Liver (tissue), 8 donors: ENCODE measurements at regions not wholly inside any gene's neighbourhood (a gene's known extent, or its start where the extent isn't known, plus 50 kb on each side); places are given as distances from the start of the nearest gene placed in this dataset.

Experiments
- DNase-seq: peaks from one replicate; pipeline ENCODE4 v3.0.0-alpha.2; 2017; ENCODE audit warnings: low spot score
- H3K27ac ChIP-seq, 2 donors: one replicate each; pipeline ENCODE4 v1.7.0; 2013; ENCODE audit warnings: inconsistent platforms in 2 of 2, low read length in 2 of 2, control low read depth in 1 of 2, low read depth in 1 of 2, mild to moderate bottlenecking in 1 of 2
- H3K27me3 ChIP-seq, 4 donors: one replicate each; pipeline versions ENCODE4 v1.6.1 to v1.7.0; 2013; ENCODE audit warnings: low read length in 3 of 4, inconsistent platforms in 1 of 4, mild to moderate bottlenecking in 1 of 4, moderate library complexity in 1 of 4; ENCODE audit not compliant: control insufficient read depth in 4 of 4, insufficient read depth in 4 of 4
- H3K36me3 ChIP-seq, 4 donors: one replicate each; pipeline versions ENCODE4 v1.6.1 to v1.7.0; 2013; ENCODE audit warnings: low read length in 3 of 4, mild to moderate bottlenecking in 3 of 4, low read depth in 1 of 4, moderate library complexity in 1 of 4; ENCODE audit not compliant: control insufficient read depth in 4 of 4, insufficient read depth in 3 of 4
- H3K4me1 ChIP-seq, 4 donors: one replicate each; pipeline versions ENCODE4 v1.6.1 to v1.7.0; 2013; ENCODE audit warnings: low read length in 3 of 4, mild to moderate bottlenecking in 3 of 4, moderate library complexity in 1 of 4; ENCODE audit not compliant: control insufficient read depth in 4 of 4, insufficient read depth in 4 of 4
- H3K4me3 ChIP-seq, 3 donors: one replicate each; pipeline versions ENCODE4 v1.6.1 to v1.7.0; 2013; ENCODE audit warnings: low read length in 3 of 3, control low read depth in 1 of 3, low read depth in 1 of 3, mild to moderate bottlenecking in 1 of 3
- H3K9ac ChIP-seq, 2 donors: one replicate each; pipeline ENCODE4 v1.7.0; 2013; ENCODE audit warnings: low read length in 2 of 2, mild to moderate bottlenecking in 2 of 2, moderate library complexity in 2 of 2, control low read depth in 1 of 2, low read depth in 1 of 2
- H3K9me3 ChIP-seq, 4 donors: one replicate each; pipeline versions ENCODE4 v1.6.1 to v1.7.0; 2013; ENCODE audit warnings: low read length in 3 of 4; ENCODE audit not compliant: control insufficient read depth in 4 of 4
- EGR1 ChIP-seq, 2 donors: IDR thresholded peaks; 2 replicates each; pipeline ENCODE4 v1.6.1; 2016 to 2018; ENCODE audit warnings: antibody characterized with exemption in 2 of 2, low read depth in 2 of 2
- FOXA1 ChIP-seq: IDR thresholded peaks from 2 replicates; pipeline ENCODE4 v1.6.1; 2016; ENCODE audit warnings: antibody characterized with exemption
- FOXA2 ChIP-seq: IDR thresholded peaks from 2 replicates; pipeline ENCODE4 v1.6.1; 2016; ENCODE audit warnings: antibody characterized with exemption
- GABPA ChIP-seq, 2 donors: IDR thresholded peaks in 1 of 2; conservative IDR thresholded peaks in 1 of 2; 2 replicates each; pipeline ENCODE4 v1.6.1; 2016; ENCODE audit warnings: antibody characterized with exemption in 2 of 2, mild to moderate bottlenecking in 1 of 2, moderate library complexity in 1 of 2
- HNF4A ChIP-seq, 2 donors: conservative IDR thresholded peaks; 2 replicates each; pipeline ENCODE4 v1.6.1; 2016; ENCODE audit warnings: antibody characterized with exemption in 2 of 2, mild to moderate bottlenecking in 2 of 2
- HNF4G ChIP-seq: IDR thresholded peaks from 2 replicates; pipeline ENCODE4 v1.6.1; 2016; ENCODE audit warnings: antibody characterized with exemption
- JUND ChIP-seq, 2 donors: IDR thresholded peaks; 2 replicates each; pipeline ENCODE4 v1.6.1; 2016; ENCODE audit warnings: antibody characterized with exemption in 2 of 2
- NR2F2 ChIP-seq: IDR thresholded peaks from 2 replicates; pipeline ENCODE4 v1.6.1; 2016; ENCODE audit warnings: antibody characterized with exemption
- RAD21 ChIP-seq, 2 donors: IDR thresholded peaks; 2 replicates each; pipeline ENCODE4 v1.6.1; 2016; ENCODE audit warnings: antibody characterized with exemption in 2 of 2, mild to moderate bottlenecking in 2 of 2
- RXRA ChIP-seq, 2 donors: IDR thresholded peaks; 2 replicates each; pipeline ENCODE4 v1.6.1; 2017 to 2018; ENCODE audit warnings: antibody characterized with exemption in 2 of 2, mild to moderate bottlenecking in 1 of 2
- SP1 ChIP-seq: IDR thresholded peaks from 2 replicates; pipeline ENCODE4 v1.6.1; 2018; ENCODE audit warnings: antibody characterized with exemption, mild to moderate bottlenecking
- TAF1 ChIP-seq: conservative IDR thresholded peaks from 2 replicates; pipeline ENCODE4 v1.6.1; 2016; ENCODE audit warnings: antibody characterized with exemption, mild to moderate bottlenecking
- YY1 ChIP-seq: IDR thresholded peaks from 2 replicates; pipeline ENCODE4 v1.6.1; 2016; ENCODE audit warnings: antibody characterized with exemption, mild to moderate bottlenecking
- WGBS: extraction: QIAGEN DNeasy Blood & Tissue Kit; methylation state at CpG from one replicate; pipeline ENCODE4 v1.1.7; 2013; 5-methylcytosine and 5-hydroxymethylcytosine counted together
- TF ChIP-seq, protein P1 (sequence below): IDR thresholded peaks from 2 replicates; pipeline ENCODE4 v1.6.1; 2016; ENCODE audit warnings: antibody characterized with exemption
- TF ChIP-seq, protein P2 (sequence below): IDR thresholded peaks from 2 replicates; pipeline ENCODE4 v1.6.1; 2016; ENCODE audit warnings: antibody characterized with exemption
- TF ChIP-seq, protein P3 (sequence below): IDR thresholded peaks from 2 replicates; pipeline ENCODE4 v1.6.1; 2016; ENCODE audit warnings: antibody characterized with exemption
- TF ChIP-seq, protein P4 (sequence below): IDR thresholded peaks from 2 replicates; pipeline ENCODE4 v1.6.1; 2016; ENCODE audit warnings: antibody characterized with exemption, mild to moderate bottlenecking
- TF ChIP-seq, protein P5 (sequence below): fragments of 150-350 bp; IDR thresholded peaks from 2 replicates; pipeline ENCODE4 v1.5.1; 2017; ENCODE audit warnings: improper control_type of control experiment, low read depth, low read length; ENCODE audit not compliant: missing input control
- donor health status: healthy.
- donor health status: healthy.
- donor health status: healthy.
- donor health status: healthy.
- donor health status: healthy.

DNA sequence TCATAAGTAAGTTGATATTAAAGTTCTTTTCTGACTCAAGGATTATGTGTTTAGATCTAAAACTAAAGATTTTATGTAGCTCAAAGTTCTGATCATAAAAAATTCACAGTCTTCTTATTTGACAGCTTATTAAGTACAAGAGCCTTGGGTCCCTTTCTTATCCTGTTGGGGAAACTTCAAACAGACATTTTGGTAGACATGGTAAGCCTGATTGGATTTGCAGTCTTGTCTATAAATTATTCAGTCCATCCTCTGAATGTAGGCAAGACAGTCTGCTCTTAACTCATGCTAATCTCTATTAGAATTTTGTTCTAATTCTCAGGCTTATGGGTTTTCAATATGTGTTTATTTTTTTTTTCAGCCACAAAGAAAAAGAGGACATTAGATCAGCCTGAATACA, 1718.7 kb upstream of the SLC10A2 start:
- Histone ChIP-seq H3K27ac (no peak overlapping the region), H3K4me3 (no peak overlapping the region), H3K9me3 (peaks cover 0 to 3% (median 0%) of the 10 kb centered on the region in 4 donors), H3K36me3 (no peaks in the 10 kb centered on the region), H3K27me3 (no peaks in the 10 kb centered on the region), H3K4me1 (no peaks in the 10 kb centered on the region), H3K9ac (no peak overlapping the region)
- no peak for DNase-seq
- TF ChIP-seq SP1, result no peak
- TF ChIP-seq, protein P1, sequence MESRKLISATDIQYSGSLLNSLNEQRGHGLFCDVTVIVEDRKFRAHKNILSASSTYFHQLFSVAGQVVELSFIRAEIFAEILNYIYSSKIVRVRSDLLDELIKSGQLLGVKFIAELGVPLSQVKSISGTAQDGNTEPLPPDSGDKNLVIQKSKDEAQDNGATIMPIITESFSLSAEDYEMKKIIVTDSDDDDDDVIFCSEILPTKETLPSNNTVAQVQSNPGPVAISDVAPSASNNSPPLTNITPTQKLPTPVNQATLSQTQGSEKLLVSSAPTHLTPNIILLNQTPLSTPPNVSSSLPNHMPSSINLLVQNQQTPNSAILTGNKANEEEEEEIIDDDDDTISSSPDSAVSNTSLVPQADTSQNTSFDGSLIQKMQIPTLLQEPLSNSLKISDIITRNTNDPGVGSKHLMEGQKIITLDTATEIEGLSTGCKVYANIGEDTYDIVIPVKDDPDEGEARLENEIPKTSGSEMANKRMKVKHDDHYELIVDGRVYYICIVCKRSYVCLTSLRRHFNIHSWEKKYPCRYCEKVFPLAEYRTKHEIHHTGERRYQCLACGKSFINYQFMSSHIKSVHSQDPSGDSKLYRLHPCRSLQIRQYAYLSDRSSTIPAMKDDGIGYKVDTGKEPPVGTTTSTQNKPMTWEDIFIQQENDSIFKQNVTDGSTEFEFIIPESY, result no peak
- no peak for TF ChIP-seq GABPA (IDR thresholded peaks at IDR 0.05 in 1 of 2, conservative IDR thresholded peaks at IDR 0.05 in 1 of 2)
- TF ChIP-seq JUND (IDR thresholded peaks at IDR 0.05), result no peak
- TF ChIP-seq, protein P2, sequence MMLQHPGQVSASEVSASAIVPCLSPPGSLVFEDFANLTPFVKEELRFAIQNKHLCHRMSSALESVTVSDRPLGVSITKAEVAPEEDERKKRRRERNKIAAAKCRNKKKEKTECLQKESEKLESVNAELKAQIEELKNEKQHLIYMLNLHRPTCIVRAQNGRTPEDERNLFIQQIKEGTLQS, result no peak
- TF ChIP-seq, protein P3, sequence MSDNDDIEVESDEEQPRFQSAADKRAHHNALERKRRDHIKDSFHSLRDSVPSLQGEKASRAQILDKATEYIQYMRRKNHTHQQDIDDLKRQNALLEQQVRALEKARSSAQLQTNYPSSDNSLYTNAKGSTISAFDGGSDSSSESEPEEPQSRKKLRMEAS, result no peak
- no peak for TF ChIP-seq HNF4G
- TF ChIP-seq, protein P4, sequence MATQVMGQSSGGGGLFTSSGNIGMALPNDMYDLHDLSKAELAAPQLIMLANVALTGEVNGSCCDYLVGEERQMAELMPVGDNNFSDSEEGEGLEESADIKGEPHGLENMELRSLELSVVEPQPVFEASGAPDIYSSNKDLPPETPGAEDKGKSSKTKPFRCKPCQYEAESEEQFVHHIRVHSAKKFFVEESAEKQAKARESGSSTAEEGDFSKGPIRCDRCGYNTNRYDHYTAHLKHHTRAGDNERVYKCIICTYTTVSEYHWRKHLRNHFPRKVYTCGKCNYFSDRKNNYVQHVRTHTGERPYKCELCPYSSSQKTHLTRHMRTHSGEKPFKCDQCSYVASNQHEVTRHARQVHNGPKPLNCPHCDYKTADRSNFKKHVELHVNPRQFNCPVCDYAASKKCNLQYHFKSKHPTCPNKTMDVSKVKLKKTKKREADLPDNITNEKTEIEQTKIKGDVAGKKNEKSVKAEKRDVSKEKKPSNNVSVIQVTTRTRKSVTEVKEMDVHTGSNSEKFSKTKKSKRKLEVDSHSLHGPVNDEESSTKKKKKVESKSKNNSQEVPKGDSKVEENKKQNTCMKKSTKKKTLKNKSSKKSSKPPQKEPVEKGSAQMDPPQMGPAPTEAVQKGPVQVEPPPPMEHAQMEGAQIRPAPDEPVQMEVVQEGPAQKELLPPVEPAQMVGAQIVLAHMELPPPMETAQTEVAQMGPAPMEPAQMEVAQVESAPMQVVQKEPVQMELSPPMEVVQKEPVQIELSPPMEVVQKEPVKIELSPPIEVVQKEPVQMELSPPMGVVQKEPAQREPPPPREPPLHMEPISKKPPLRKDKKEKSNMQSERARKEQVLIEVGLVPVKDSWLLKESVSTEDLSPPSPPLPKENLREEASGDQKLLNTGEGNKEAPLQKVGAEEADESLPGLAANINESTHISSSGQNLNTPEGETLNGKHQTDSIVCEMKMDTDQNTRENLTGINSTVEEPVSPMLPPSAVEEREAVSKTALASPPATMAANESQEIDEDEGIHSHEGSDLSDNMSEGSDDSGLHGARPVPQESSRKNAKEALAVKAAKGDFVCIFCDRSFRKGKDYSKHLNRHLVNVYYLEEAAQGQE, result no peak
- no peak for TF ChIP-seq RAD21 (IDR thresholded peaks at IDR 0.05)
- no peak for TF ChIP-seq HNF4A (conservative IDR thresholded peaks at IDR 0.05)
- TF ChIP-seq TAF1, result no peak
- TF ChIP-seq, protein P5, sequence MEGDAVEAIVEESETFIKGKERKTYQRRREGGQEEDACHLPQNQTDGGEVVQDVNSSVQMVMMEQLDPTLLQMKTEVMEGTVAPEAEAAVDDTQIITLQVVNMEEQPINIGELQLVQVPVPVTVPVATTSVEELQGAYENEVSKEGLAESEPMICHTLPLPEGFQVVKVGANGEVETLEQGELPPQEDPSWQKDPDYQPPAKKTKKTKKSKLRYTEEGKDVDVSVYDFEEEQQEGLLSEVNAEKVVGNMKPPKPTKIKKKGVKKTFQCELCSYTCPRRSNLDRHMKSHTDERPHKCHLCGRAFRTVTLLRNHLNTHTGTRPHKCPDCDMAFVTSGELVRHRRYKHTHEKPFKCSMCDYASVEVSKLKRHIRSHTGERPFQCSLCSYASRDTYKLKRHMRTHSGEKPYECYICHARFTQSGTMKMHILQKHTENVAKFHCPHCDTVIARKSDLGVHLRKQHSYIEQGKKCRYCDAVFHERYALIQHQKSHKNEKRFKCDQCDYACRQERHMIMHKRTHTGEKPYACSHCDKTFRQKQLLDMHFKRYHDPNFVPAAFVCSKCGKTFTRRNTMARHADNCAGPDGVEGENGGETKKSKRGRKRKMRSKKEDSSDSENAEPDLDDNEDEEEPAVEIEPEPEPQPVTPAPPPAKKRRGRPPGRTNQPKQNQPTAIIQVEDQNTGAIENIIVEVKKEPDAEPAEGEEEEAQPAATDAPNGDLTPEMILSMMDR, result no peak
- TF ChIP-seq EGR1 (IDR thresholded peaks at IDR 0.05; ENCODE audit: low read depth in 2 of 2), result no peak
- no peak for TF ChIP-seq FOXA2
- no peak for TF ChIP-seq YY1
- TF ChIP-seq NR2F2, result no peak
- no peak for TF ChIP-seq FOXA1
- TF ChIP-seq RXRA (IDR thresholded peaks at IDR 0.05), result no peak

DNA sequence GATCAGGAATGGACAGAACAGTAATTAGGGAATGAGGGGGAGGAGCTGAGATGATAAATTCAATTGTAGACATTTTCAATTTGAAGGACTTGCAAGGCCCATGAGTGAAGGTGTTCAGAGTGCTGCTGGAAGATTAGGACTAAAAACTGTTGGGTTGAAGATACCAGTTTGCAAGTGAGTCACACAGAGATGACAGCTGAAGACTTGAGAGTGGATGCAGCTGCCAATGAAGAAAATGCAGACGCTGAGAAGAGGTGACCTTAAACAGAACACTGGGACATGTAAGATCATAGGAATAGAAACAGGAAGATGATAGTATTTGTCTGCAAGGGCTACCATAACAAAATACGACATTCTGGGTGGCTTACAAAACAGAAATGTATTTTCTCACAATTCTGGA, 1716.5 kb upstream of the SLC10A2 start:
- Histone ChIP-seq H3K9me3 (peaks cover 0 to 3% (median 0%) of the 10 kb centered on the region in 4 donors), H3K27me3 (no peaks in the 10 kb centered on the region), H3K4me3 (no peak overlapping the region), H3K27ac (no peak overlapping the region), H3K36me3 (no peaks in the 10 kb centered on the region), H3K4me1 (no peaks in the 10 kb centered on the region), H3K9ac (no peak overlapping the region)
- 34% methylated on average over 2 of the region's 2 CpGs for WGBS
- TF ChIP-seq RXRA (IDR thresholded peaks at IDR 0.05) (no peak), HNF4A (conservative IDR thresholded peaks at IDR 0.05) (no peak), FOXA2 (no peak), HNF4G (no peak), FOXA1 (no peak), TAF1 (no peak), GABPA (IDR thresholded peaks at IDR 0.05 in 1 of 2, conservative IDR thresholded peaks at IDR 0.05 in 1 of 2) (no peak), EGR1 (IDR thresholded peaks at IDR 0.05; ENCODE audit: low read depth in 2 of 2) (no peak), SP1 (no peak)
- TF ChIP-seq, protein P5, result no peak
- TF ChIP-seq, protein P1, result no peak
- TF ChIP-seq, protein P3, result no peak
- TF ChIP-seq, protein P2, result no peak
- DNase-seq, result no peak
